ENCODE measurements at regions not wholly inside any gene's neighbourhood (a gene's known extent, or its start where the extent isn't known, plus 50 kb on each side); places are given as distances from the start of the nearest gene placed in this dataset.

DNA sequence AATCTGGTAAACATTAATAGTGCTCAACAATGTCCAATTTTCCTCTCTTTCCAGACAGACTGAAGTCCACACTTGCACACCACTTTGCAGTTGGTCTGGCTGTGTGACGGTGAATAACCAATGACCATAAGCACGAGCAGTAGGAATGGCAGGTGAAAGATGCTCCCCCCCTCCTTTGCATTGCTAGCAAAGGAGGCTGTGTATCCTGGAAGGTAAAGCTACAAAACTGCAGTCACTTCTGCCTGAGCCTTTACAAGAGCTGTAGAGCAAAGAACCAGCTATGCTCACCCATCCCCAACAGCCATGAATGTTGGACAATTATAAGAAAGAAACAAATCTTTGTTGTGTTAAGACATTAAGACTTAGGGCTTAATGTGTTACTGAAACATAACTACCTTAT is 178.0 kb downstream of the IPMK start:
- Histone ChIP-seq H3K4me1 (ENCODE audit: insufficient read depth) (no peaks in the 10 kb centered on the region), H3K27me3 (no peaks in the 10 kb centered on the region), H3K4me2 (no peak overlapping the region), H3K9me2 (replicated peaks; ENCODE audit: insufficient read depth) (no peaks in the 10 kb centered on the region), H4K20me1 (ENCODE audit: insufficient read depth, poor library complexity, severe bottlenecking) (no peaks in the 10 kb centered on the region), H2AFZ (no peak overlapping the region), H3K4me3 (no peak overlapping the region), H3K9me3 (ENCODE audit: low read depth) (no peaks in the 10 kb centered on the region), H3K36me3 (replicated peaks; ENCODE audit: insufficient read depth, low read depth) (no peaks in the 10 kb centered on the region), H3K79me2 (no peaks in the 10 kb centered on the region), H3K27ac (no peak overlapping the region)
- TF ChIP-seq, protein P1, sequence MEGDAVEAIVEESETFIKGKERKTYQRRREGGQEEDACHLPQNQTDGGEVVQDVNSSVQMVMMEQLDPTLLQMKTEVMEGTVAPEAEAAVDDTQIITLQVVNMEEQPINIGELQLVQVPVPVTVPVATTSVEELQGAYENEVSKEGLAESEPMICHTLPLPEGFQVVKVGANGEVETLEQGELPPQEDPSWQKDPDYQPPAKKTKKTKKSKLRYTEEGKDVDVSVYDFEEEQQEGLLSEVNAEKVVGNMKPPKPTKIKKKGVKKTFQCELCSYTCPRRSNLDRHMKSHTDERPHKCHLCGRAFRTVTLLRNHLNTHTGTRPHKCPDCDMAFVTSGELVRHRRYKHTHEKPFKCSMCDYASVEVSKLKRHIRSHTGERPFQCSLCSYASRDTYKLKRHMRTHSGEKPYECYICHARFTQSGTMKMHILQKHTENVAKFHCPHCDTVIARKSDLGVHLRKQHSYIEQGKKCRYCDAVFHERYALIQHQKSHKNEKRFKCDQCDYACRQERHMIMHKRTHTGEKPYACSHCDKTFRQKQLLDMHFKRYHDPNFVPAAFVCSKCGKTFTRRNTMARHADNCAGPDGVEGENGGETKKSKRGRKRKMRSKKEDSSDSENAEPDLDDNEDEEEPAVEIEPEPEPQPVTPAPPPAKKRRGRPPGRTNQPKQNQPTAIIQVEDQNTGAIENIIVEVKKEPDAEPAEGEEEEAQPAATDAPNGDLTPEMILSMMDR (IDR thresholded peaks at IDR 0.05; ENCODE audit: poor library complexity), result no peak
- no peak for TF ChIP-seq EZH2phosphoT487 (IDR thresholded peaks at IDR 0.05; ENCODE audit: low read depth, severe bottlenecking, unreplicated experiment)
- TF ChIP-seq EZH2 (IDR thresholded peaks at IDR 0.05; ENCODE audit: borderline replicate concordance), result no peak
- 71% methylated on average over 2 of the region's 2 CpGs for WGBS (ENCODE audit: low lambda C conversion rate, missing lambda C conversion rate)
- DNase-seq (ENCODE audit: low spot score), result no peak

DNA sequence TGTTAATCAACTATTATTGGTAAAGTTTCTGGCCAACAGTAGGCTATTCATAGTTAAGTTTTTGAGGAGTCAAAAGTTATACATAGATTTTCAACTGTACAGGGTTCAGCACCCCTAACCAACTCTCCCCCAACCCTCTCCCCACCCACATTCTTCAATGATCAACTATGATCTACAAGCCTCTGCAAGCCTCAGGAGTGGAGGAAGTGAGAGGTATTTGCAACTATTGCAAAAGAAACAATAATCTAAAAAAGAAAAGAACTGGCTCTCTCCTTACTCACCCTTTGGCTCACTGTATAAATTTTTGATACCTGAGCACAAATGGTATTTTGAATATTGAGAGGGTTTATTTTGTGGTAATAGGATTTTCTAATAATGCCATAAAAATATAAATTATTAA is 179.8 kb downstream of the IPMK start:
- no peaks in the 10 kb centered on the region for H3K79me2 ChIP-seq
- H3K4me2 ChIP-seq, result no peak overlapping the region
- no peak for TF ChIP-seq EZH2 (IDR thresholded peaks at IDR 0.05; ENCODE audit: borderline replicate concordance)
- no peak for TF ChIP-seq EZH2phosphoT487 (IDR thresholded peaks at IDR 0.05; ENCODE audit: low read depth, severe bottlenecking, unreplicated experiment)
- TF ChIP-seq, protein P1 (IDR thresholded peaks at IDR 0.05; ENCODE audit: poor library complexity), result no peak
- H3K27me3 ChIP-seq, result no peaks in the 10 kb centered on the region
- no peaks in the 10 kb centered on the region for H4K20me1 ChIP-seq (ENCODE audit: insufficient read depth, poor library complexity, severe bottlenecking)
- DNase-seq (ENCODE audit: low spot score), result no peak
- no peaks in the 10 kb centered on the region for H3K36me3 ChIP-seq (replicated peaks; ENCODE audit: insufficient read depth, low read depth)
- H3K9me3 ChIP-seq (ENCODE audit: low read depth), result no peaks in the 10 kb centered on the region
- no peaks in the 10 kb centered on the region for H3K4me1 ChIP-seq (ENCODE audit: insufficient read depth)
- no peaks in the 10 kb centered on the region for H3K9me2 ChIP-seq (replicated peaks; ENCODE audit: insufficient read depth)
- no peak overlapping the region for H2AFZ ChIP-seq
- H3K4me3 ChIP-seq, result no peak overlapping the region
- no peak overlapping the region for H3K27ac ChIP-seq

DNA sequence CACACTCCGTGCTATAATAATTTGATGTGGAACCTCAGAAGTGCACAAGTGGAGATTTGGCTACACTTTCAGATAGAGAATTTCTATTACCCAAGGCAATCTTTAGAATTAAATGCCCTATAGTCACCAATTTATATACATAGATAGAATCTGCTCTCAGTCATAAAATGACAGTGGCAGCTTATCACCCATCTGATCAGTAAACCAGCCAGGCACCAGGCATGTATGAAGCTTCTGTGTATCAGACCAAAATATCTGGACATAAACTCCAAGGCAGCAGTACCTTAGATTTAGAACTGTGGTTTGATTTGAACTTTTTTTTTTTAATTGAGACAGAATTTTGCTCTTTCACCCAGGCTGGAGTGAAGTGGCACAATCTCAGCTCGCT is 180.9 kb downstream of the IPMK start:
- TF ChIP-seq, protein P1 (IDR thresholded peaks at IDR 0.05; ENCODE audit: poor library complexity), result no peak
- TF ChIP-seq EZH2 (IDR thresholded peaks at IDR 0.05; ENCODE audit: borderline replicate concordance) (no peak), EZH2phosphoT487 (IDR thresholded peaks at IDR 0.05; ENCODE audit: low read depth, severe bottlenecking, unreplicated experiment) (no peak)
- Histone ChIP-seq H3K4me3 (no peak overlapping the region), H3K79me2 (no peaks in the 10 kb centered on the region)

DNA sequence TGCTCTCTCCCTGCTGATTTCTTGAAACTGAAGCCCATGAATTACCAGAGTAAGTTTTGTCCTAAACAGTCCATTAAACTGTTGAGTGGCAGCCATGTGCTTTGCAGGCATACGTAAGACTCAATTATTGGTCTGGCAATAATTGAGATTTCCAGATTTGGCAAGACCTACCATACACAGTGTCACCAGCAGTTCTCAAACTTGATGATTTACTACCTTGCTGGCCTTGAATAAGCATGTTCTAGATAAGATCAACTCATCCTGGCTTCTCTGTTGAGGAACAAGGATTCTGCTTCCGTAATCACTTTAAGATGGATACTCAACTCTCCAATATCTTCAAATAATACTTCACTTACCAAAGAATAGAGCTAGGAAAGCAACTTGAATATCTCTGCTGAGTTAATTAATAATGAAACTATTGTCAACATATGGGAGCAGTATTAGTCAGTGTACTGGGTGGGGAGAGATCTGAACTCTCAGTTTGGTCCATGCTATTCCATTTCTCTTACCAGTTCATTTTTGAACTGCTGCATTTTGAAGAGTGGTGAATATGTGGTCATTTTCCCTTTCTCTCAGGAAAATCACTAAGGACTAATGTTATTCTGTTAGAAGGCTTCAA is 181.4 kb downstream of the IPMK start:
- 70% methylated on average over 2 of the region's 2 CpGs for WGBS (ENCODE audit: low lambda C conversion rate, missing lambda C conversion rate)
- DNase-seq (ENCODE audit: low spot score), result no peak
- no peak overlapping the region for H3K4me2 ChIP-seq
- TF ChIP-seq, protein P1 (IDR thresholded peaks at IDR 0.05; ENCODE audit: poor library complexity), result no peak
- TF ChIP-seq EZH2 (IDR thresholded peaks at IDR 0.05; ENCODE audit: borderline replicate concordance) (no peak), EZH2phosphoT487 (IDR thresholded peaks at IDR 0.05; ENCODE audit: low read depth, severe bottlenecking, unreplicated experiment) (no peak)
- no peak overlapping the region for H2AFZ ChIP-seq
- no peak overlapping the region for H3K27ac ChIP-seq
- H3K27me3 ChIP-seq, result no peaks in the 10 kb centered on the region
- no peak overlapping the region for H3K4me3 ChIP-seq
- no peaks in the 10 kb centered on the region for H3K79me2 ChIP-seq
- H3K9me2 ChIP-seq (replicated peaks; ENCODE audit: insufficient read depth), result no peaks in the 10 kb centered on the region
- H3K9me3 ChIP-seq (ENCODE audit: low read depth), result no peaks in the 10 kb centered on the region
- H4K20me1 ChIP-seq (ENCODE audit: insufficient read depth, poor library complexity, severe bottlenecking), result no peaks in the 10 kb centered on the region
- no peaks in the 10 kb centered on the region for H3K36me3 ChIP-seq (replicated peaks; ENCODE audit: insufficient read depth, low read depth)
- H3K4me1 ChIP-seq (ENCODE audit: insufficient read depth), result no peaks in the 10 kb centered on the region

More for the DNA sequence above, 180.9 kb downstream of the IPMK start:
- Histone ChIP-seq H3K4me1 (ENCODE audit: insufficient read depth) (no peaks in the 10 kb centered on the region), H3K36me3 (replicated peaks; ENCODE audit: insufficient read depth, low read depth) (no peaks in the 10 kb centered on the region), H2AFZ (no peak overlapping the region), H3K27me3 (no peaks in the 10 kb centered on the region), H3K9me2 (replicated peaks; ENCODE audit: insufficient read depth) (no peaks in the 10 kb centered on the region), H3K4me2 (no peak overlapping the region), H3K9me3 (ENCODE audit: low read depth) (no peaks in the 10 kb centered on the region), H3K27ac (no peak overlapping the region), H4K20me1 (ENCODE audit: insufficient read depth, poor library complexity, severe bottlenecking) (no peaks in the 10 kb centered on the region)
- 91% methylated on average over 2 of the region's 2 CpGs for WGBS (ENCODE audit: low lambda C conversion rate, missing lambda C conversion rate)
- no peak for DNase-seq (ENCODE audit: low spot score)

Measured in hepatocyte (in vitro differentiated cells).